ENCODE measurements at regions not wholly inside any gene's neighbourhood (a gene's known extent, or its start where the extent isn't known, plus 50 kb on each side); places are given as distances from the start of the nearest gene placed in this dataset.
"Not testable (repeated sequence)": the region's sequence is repeated elsewhere in the genome, so short reads cannot be mapped to it uniquely, and the experiment has no call there.

GRCh38 chr4:58871509-58871908, 1761.3 kb upstream of the IGFBP7 start:
- H3K9ac ChIP-seq (ENCODE audit: low read length), result no peak overlapping the region
- H3K27me3 ChIP-seq (ENCODE audit: control insufficient read depth, insufficient read depth, low read length), result no peaks in the 10 kb centered on the region
- no peaks in the 10 kb centered on the region for H3K36me3 ChIP-seq (ENCODE audit: control insufficient read depth, insufficient read depth, low read length)
- no peaks in the 10 kb centered on the region for H3K4me1 ChIP-seq (ENCODE audit: control insufficient read depth, insufficient read depth, low read length)
- H3K9me3 ChIP-seq (ENCODE audit: control insufficient read depth, low read length), result no peaks in the 10 kb centered on the region
- no peak overlapping the region for H3K4me3 ChIP-seq (ENCODE audit: low read length)

- Histone ChIP-seq H3K4me3 (ENCODE audit: low read length) (no peak overlapping the region), H3K36me3 (ENCODE audit: control insufficient read depth, insufficient read depth, low read length) (no peaks in the 10 kb centered on the region), H3K9me3 (ENCODE audit: control insufficient read depth, low read length) (no peaks in the 10 kb centered on the region), H3K27me3 (ENCODE audit: control insufficient read depth, insufficient read depth, low read length) (no peaks in the 10 kb centered on the region), H3K9ac (ENCODE audit: low read length) (no peak overlapping the region), H3K4me1 (ENCODE audit: control insufficient read depth, insufficient read depth, low read length) (no peaks in the 10 kb centered on the region)
Observed at GRCh38 chr4:58849026-58849425, 1738.8 kb upstream of the IGFBP7 start.

GRCh38 chr4:58843455-58843854, 1733.3 kb upstream of the IGFBP7 start:
- Histone ChIP-seq H3K9ac (ENCODE audit: low read length) (no peak overlapping the region), H3K4me3 (ENCODE audit: low read length) (no peak overlapping the region), H3K36me3 (ENCODE audit: control insufficient read depth, insufficient read depth, low read length) (no peaks in the 10 kb centered on the region), H3K4me1 (ENCODE audit: control insufficient read depth, insufficient read depth, low read length) (no peaks in the 10 kb centered on the region), H3K9me3 (ENCODE audit: control insufficient read depth, low read length) (no peaks in the 10 kb centered on the region), H3K27me3 (ENCODE audit: control insufficient read depth, insufficient read depth, low read length) (no peaks in the 10 kb centered on the region)

GRCh38 chr4:58833126-58833525, 1722.9 kb upstream of the IGFBP7 start:
- no peak overlapping the region for H3K4me3 ChIP-seq (ENCODE audit: low read length)
- no peaks in the 10 kb centered on the region for H3K27me3 ChIP-seq (ENCODE audit: control insufficient read depth, insufficient read depth, low read length)
- H3K9ac ChIP-seq (ENCODE audit: low read length), result no peak overlapping the region
- H3K36me3 ChIP-seq (ENCODE audit: control insufficient read depth, insufficient read depth, low read length), result no peaks in the 10 kb centered on the region
- no peaks in the 10 kb centered on the region for H3K9me3 ChIP-seq (ENCODE audit: control insufficient read depth, low read length)
- H3K4me1 ChIP-seq (ENCODE audit: control insufficient read depth, insufficient read depth, low read length), result no peaks in the 10 kb centered on the region

- no peaks in the 10 kb centered on the region for H3K36me3 ChIP-seq (ENCODE audit: control insufficient read depth, insufficient read depth, low read length)
- no peaks in the 10 kb centered on the region for H3K4me1 ChIP-seq (ENCODE audit: control insufficient read depth, insufficient read depth, low read length)
- no peaks in the 10 kb centered on the region for H3K27me3 ChIP-seq (ENCODE audit: control insufficient read depth, insufficient read depth, low read length)
- no peaks in the 10 kb centered on the region for H3K9me3 ChIP-seq (ENCODE audit: control insufficient read depth, low read length)
- H3K9ac ChIP-seq (ENCODE audit: low read length), result no peak overlapping the region
- no peak overlapping the region for H3K4me3 ChIP-seq (ENCODE audit: low read length)
Observed at GRCh38 chr4:58825278-58825677, 1715.1 kb upstream of the IGFBP7 start.

GRCh38 chr4:58818560-58818959, 1708.4 kb upstream of the IGFBP7 start:
- H3K9me3 ChIP-seq (ENCODE audit: control insufficient read depth, low read length); H3K4me1 ChIP-seq (ENCODE audit: control insufficient read depth, insufficient read depth, low read length); H3K27me3 ChIP-seq (ENCODE audit: control insufficient read depth, insufficient read depth, low read length); H3K9ac ChIP-seq (ENCODE audit: low read length); H3K4me3 ChIP-seq (ENCODE audit: low read length); H3K36me3 ChIP-seq (ENCODE audit: control insufficient read depth, insufficient read depth, low read length): not testable (repeated sequence)

- H3K9me3 ChIP-seq (ENCODE audit: control insufficient read depth, low read length), result no peaks in the 10 kb centered on the region
- H3K36me3 ChIP-seq (ENCODE audit: control insufficient read depth, insufficient read depth, low read length), result no peaks in the 10 kb centered on the region
- no peak overlapping the region for H3K9ac ChIP-seq (ENCODE audit: low read length)
- H3K27me3 ChIP-seq (ENCODE audit: control insufficient read depth, insufficient read depth, low read length), result no peaks in the 10 kb centered on the region
- H3K4me1 ChIP-seq (ENCODE audit: control insufficient read depth, insufficient read depth, low read length), result no peaks in the 10 kb centered on the region
- no peak overlapping the region for H3K4me3 ChIP-seq (ENCODE audit: low read length)
Observed at GRCh38 chr4:58809948-58810347, 1699.8 kb upstream of the IGFBP7 start.

- Histone ChIP-seq H3K9me3 (ENCODE audit: control insufficient read depth, low read length) (no peaks in the 10 kb centered on the region), H3K36me3 (ENCODE audit: control insufficient read depth, insufficient read depth, low read length) (no peaks in the 10 kb centered on the region), H3K4me1 (ENCODE audit: control insufficient read depth, insufficient read depth, low read length) (no peaks in the 10 kb centered on the region), H3K9ac (ENCODE audit: low read length) (no peak overlapping the region), H3K4me3 (ENCODE audit: low read length) (no peak overlapping the region), H3K27me3 (ENCODE audit: control insufficient read depth, insufficient read depth, low read length) (no peaks in the 10 kb centered on the region)
Observed at GRCh38 chr4:58809366-58809765, 1699.2 kb upstream of the IGFBP7 start.

- Histone ChIP-seq H3K9ac (ENCODE audit: low read length) (no peak overlapping the region), H3K36me3 (ENCODE audit: control insufficient read depth, insufficient read depth, low read length) (no peaks in the 10 kb centered on the region), H3K9me3 (ENCODE audit: control insufficient read depth, low read length) (no peaks in the 10 kb centered on the region), H3K4me3 (ENCODE audit: low read length) (no peak overlapping the region), H3K27me3 (ENCODE audit: control insufficient read depth, insufficient read depth, low read length) (no peaks in the 10 kb centered on the region), H3K4me1 (ENCODE audit: control insufficient read depth, insufficient read depth, low read length) (no peaks in the 10 kb centered on the region)
Observed at GRCh38 chr4:58808817-58809216, 1698.6 kb upstream of the IGFBP7 start.

- H3K27me3 ChIP-seq (ENCODE audit: control insufficient read depth, insufficient read depth, low read length), result no peaks in the 10 kb centered on the region
Observed at GRCh38 chr4:58807843-58808615, 1697.8 kb upstream of the IGFBP7 start.

GRCh38 chr4:58776627-58777026, 1666.4 kb upstream of the IGFBP7 start:
- Histone ChIP-seq H3K9me3 (ENCODE audit: control insufficient read depth, low read length) (no peaks in the 10 kb centered on the region), H3K4me3 (ENCODE audit: low read length) (no peak overlapping the region), H3K27me3 (ENCODE audit: control insufficient read depth, insufficient read depth, low read length) (no peaks in the 10 kb centered on the region), H3K4me1 (ENCODE audit: control insufficient read depth, insufficient read depth, low read length) (no peaks in the 10 kb centered on the region), H3K9ac (ENCODE audit: low read length) (no peak overlapping the region), H3K36me3 (ENCODE audit: control insufficient read depth, insufficient read depth, low read length) (no peaks in the 10 kb centered on the region)

More at GRCh38 chr4:58807843-58808615, 1697.8 kb upstream of the IGFBP7 start:
- H3K9me3 ChIP-seq (ENCODE audit: control insufficient read depth, low read length), result no peaks in the 10 kb centered on the region
- no peak overlapping the region for H3K9ac ChIP-seq (ENCODE audit: low read length)
- H3K4me3 ChIP-seq (ENCODE audit: low read length), result no peak overlapping the region
- H3K4me1 ChIP-seq (ENCODE audit: control insufficient read depth, insufficient read depth, low read length), result no peaks in the 10 kb centered on the region
- H3K36me3 ChIP-seq (ENCODE audit: control insufficient read depth, insufficient read depth, low read length), result no peaks in the 10 kb centered on the region

- Histone ChIP-seq H3K27me3 (ENCODE audit: control insufficient read depth, insufficient read depth, low read length) (no peaks in the 10 kb centered on the region), H3K9ac (ENCODE audit: low read length) (no peak overlapping the region), H3K36me3 (ENCODE audit: control insufficient read depth, insufficient read depth, low read length) (no peaks in the 10 kb centered on the region), H3K4me3 (ENCODE audit: low read length) (no peak overlapping the region), H3K9me3 (ENCODE audit: control insufficient read depth, low read length) (no peaks in the 10 kb centered on the region), H3K4me1 (ENCODE audit: control insufficient read depth, insufficient read depth, low read length) (no peaks in the 10 kb centered on the region)
Observed at GRCh38 chr4:58767598-58767997, 1657.4 kb upstream of the IGFBP7 start.

- Histone ChIP-seq H3K27me3 (ENCODE audit: control insufficient read depth, insufficient read depth, low read length) (no peaks in the 10 kb centered on the region), H3K9ac (ENCODE audit: low read length) (no peak overlapping the region), H3K36me3 (ENCODE audit: control insufficient read depth, insufficient read depth, low read length) (no peaks in the 10 kb centered on the region), H3K9me3 (ENCODE audit: control insufficient read depth, low read length) (no peaks in the 10 kb centered on the region), H3K4me1 (ENCODE audit: control insufficient read depth, insufficient read depth, low read length) (no peaks in the 10 kb centered on the region), H3K4me3 (ENCODE audit: low read length) (no peak overlapping the region)
Observed at GRCh38 chr4:58766763-58767162, 1656.6 kb upstream of the IGFBP7 start.
